Left ventricle myocardium inferior (tissue), 1 donor: ENCODE measurements at regions not wholly inside any gene's neighbourhood (a gene's known extent, or its start where the extent isn't known, plus 50 kb on each side); places are given as distances from the start of the nearest gene placed in this dataset.
A peak's percentile ranks its signal among the peaks of the same experiment; 100 is the strongest.

ENCODE experiments used
- DNase-seq: peaks from one replicate; pipeline ENCODE4 v3.0.0-alpha.2; 2020
- H3K27ac ChIP-seq: fragments of 200-600 bp; replicated peaks from 2 replicates; pipeline ENCODE4 v1.8.0; 2021
- H3K27me3 ChIP-seq: fragments of 200-600 bp; 2 replicates; pipeline ENCODE4 v1.8.0; 2021; ENCODE audit warnings: low read depth
- H3K36me3 ChIP-seq: fragments of 200-600 bp; 2 replicates; pipeline ENCODE4 v1.8.0; 2021
- H3K4me1 ChIP-seq: fragments of 200-600 bp; 2 replicates; pipeline ENCODE4 v1.8.0; 2021
- H3K4me3 ChIP-seq: fragments of 200-600 bp; 2 replicates; pipeline ENCODE4 v1.8.0; 2021; ENCODE audit warnings: mild to moderate bottlenecking, moderate library complexity
- H3K9me3 ChIP-seq: fragments of 200-600 bp; replicated peaks from 2 replicates; pipeline ENCODE4 v1.8.0; 2021
- intact Hi-C: fragments of 100-400 bp; cut with micrococcal nuclease; formaldehyde crosslinking; loops from one replicate; pipeline ENCODE4 v1.11.0; 2022
- TF ChIP-seq, protein P1 (sequence below): fragments of 200-600 bp; IDR thresholded peaks from 2 replicates; pipeline ENCODE4 v1.8.0; 2021; ENCODE audit warnings: antibody characterized with exemption, mild to moderate bottlenecking, borderline replicate concordance
- donor health status: DM: no; HTN: yes; CAD: no; lungs with severe emphysema.

DNA sequence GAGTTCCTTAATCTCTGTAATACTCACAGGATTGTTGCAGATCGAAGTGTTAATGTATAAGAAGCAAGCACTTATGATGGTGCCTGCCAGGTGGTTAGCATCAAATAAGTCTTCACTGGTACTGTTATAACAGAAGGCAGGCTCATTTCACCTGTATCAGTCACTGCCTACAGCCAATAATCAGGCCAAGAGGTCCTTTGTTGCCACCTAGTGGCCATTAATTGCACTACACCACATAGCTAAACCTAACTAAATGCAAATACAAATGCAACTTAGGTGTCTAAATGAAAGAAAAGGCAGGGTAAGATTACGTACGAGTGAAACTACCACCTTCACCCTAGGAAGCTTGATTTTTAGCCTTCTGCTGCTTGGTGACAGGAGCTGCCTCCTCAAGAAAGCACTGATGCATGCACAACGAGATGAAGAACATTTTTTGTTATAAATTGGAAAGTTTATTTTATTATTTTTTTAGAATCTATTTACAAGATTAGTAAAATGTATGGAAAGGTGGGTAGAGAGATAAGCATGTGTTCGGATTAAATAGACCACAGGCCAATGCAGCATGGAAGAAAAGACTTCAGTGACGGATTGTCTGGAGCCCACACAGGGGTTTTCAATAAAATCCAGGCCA, 334.8 kb upstream of the CAMK1G start:
- no peaks in the 10 kb centered on the region for H3K4me1 ChIP-seq
- H3K36me3 ChIP-seq = no peaks in the 10 kb centered on the region
- H3K4me3 ChIP-seq = no peak overlapping the region
- peaks cover 22% of the 10 kb centered on the region for H3K27me3 ChIP-seq
- no peaks in the 10 kb centered on the region for H3K9me3 ChIP-seq
- intact Hi-C loops = no loop called here
- TF ChIP-seq, protein P1, sequence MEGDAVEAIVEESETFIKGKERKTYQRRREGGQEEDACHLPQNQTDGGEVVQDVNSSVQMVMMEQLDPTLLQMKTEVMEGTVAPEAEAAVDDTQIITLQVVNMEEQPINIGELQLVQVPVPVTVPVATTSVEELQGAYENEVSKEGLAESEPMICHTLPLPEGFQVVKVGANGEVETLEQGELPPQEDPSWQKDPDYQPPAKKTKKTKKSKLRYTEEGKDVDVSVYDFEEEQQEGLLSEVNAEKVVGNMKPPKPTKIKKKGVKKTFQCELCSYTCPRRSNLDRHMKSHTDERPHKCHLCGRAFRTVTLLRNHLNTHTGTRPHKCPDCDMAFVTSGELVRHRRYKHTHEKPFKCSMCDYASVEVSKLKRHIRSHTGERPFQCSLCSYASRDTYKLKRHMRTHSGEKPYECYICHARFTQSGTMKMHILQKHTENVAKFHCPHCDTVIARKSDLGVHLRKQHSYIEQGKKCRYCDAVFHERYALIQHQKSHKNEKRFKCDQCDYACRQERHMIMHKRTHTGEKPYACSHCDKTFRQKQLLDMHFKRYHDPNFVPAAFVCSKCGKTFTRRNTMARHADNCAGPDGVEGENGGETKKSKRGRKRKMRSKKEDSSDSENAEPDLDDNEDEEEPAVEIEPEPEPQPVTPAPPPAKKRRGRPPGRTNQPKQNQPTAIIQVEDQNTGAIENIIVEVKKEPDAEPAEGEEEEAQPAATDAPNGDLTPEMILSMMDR = peak; percentile 94
- no peak for DNase-seq
- no peak overlapping the region for H3K27ac ChIP-seq

DNA sequence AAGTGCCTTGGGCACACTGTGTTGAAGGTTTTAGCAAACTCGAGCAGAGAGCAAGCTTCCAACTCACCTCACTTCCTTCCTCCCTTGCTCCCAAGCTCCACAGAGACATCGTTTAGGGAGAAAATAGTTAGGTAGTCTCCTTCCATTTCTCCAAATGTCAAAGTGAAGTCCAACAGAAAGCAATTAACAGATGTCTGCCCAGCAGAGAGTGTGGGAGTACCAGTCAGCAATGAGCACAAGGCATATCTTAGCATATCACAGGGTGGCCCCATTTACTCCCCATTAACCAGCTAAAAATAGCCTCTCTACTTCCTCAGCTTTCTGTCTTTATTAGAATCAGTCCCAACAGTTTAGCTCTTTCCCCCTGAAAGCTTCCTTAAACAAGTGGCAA, 334.2 kb upstream of the CAMK1G start:
- no peak overlapping the region for H3K4me3 ChIP-seq
- intact Hi-C loops = no loop called here

DNA sequence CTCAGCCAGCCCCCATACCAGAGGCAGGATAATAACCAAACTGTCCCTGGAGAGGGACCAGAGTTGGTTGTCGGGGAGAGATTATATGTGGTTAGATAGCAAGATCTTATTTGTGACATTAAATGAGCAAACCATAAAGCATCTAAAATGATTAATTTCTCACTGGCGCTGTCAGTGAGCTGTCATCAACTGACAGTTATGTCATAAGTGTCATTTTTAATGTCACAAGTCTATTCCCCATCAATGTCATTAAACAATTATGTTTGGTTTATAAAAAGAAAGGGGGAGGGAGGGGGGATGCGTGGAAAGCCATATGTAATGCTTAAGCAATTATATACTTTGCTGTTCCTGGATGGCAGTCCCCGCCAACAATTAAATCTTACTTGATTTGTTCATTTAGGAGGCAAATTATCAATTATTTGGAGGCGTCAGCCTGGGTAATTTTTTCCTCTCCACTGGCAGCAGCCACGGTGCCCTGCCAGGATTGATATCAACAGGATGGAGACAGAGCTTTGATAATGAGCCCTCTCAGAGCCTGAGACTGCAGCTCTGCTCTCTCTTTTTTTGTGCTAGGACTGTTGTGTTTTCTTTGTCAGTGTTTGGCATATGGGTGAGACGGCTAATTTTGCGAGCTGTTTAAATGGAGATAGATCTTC, 333.6 kb upstream of the CAMK1G start:
- H3K9me3 ChIP-seq = no peaks in the 10 kb centered on the region
- no peak overlapping the region for H3K4me3 ChIP-seq
- H3K27me3 ChIP-seq = peaks cover 16% of the 10 kb centered on the region
- H3K27ac ChIP-seq = no peak overlapping the region
- no peaks in the 10 kb centered on the region for H3K4me1 ChIP-seq
- DNase-seq = no peak
- no peaks in the 10 kb centered on the region for H3K36me3 ChIP-seq
- TF ChIP-seq, protein P1 = no peak
- intact Hi-C loops = no loop called here

More for the DNA sequence above, 334.2 kb upstream of the CAMK1G start:
- no peak for DNase-seq
- no peaks in the 10 kb centered on the region for H3K4me1 ChIP-seq
- H3K9me3 ChIP-seq = no peaks in the 10 kb centered on the region
- TF ChIP-seq, protein P1 = no peak
- no peaks in the 10 kb centered on the region for H3K36me3 ChIP-seq
- H3K27me3 ChIP-seq = peaks cover 18% of the 10 kb centered on the region
- no peak overlapping the region for H3K27ac ChIP-seq

DNA sequence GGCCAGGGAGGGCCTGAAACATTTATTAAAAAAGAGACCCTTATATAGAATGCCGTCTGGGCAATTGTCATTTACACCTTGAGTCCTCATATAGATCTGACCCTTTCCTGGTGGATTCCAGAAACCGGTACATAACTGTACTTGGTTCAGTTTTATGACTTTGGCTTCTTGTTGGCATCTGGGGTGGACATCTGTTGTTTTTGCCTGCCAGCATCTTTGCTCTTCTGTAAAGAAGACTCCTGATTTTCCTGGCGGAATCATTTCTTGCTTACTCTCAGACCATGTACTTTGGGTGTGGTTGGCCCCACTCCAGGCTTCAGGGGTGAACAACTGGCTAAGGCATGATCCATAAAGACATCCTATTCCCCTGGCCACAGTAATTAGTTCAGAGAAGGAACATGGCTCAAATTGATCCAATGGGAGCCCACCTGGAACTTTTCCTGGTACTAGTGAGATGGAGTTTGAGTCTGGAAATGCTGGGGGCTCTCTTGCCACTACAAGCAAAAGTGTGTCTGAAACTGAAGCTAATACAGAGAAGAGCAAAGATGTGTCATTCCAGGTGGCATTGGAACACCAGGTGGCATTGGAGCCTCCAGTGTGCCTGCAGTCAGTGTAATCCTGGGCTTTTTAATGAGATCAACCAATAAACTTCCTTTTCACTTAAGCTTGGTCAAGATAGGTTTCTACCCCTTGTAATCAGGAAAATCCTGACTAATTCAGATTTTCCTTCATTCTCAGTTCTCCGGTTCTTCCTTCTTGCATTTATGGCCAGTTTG, 332.5 kb upstream of the CAMK1G start:
- Histone ChIP-seq H3K36me3 (no peaks in the 10 kb centered on the region), H3K4me3 (no peak overlapping the region), H3K4me1 (no peaks in the 10 kb centered on the region), H3K27ac (no peak overlapping the region), H3K9me3 (no peaks in the 10 kb centered on the region), H3K27me3 (peaks cover 25% of the 10 kb centered on the region)
- TF ChIP-seq, protein P1 = no peak
- intact Hi-C loops = no loop called here
- no peak for DNase-seq

DNA sequence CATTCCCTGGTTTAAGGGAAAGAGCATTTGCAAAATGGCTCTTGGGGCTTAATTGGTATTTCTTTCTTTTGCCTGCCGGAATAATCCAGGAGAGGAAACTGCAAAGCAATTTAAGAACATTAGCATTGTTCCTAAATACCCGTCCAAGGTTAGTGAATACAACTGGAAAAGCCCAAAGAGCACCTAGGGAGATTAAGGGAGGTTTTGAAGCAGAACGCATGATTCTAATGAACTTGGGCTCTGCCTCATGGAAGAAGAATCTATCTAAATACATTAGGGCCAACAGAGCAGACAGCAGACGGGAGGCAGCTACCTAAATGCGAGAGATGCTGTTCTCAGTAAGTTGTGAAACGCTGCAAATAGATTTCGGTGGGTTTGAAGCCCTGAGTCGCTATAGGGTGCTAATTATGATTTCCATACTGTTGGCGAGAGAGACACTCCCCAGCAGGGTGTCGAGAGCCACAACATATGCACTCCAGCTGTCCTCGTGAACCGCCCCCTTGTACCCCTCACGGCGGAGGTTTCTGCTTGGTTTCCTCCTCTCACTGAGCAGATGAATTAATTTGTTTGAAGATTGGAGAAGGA, 326.7 kb upstream of the CAMK1G start:
- Histone ChIP-seq H3K9me3 (peaks cover 20% of the 10 kb centered on the region), H3K27me3 (peaks cover 30% of the 10 kb centered on the region), H3K4me1 (no peaks in the 10 kb centered on the region), H3K27ac (no peak overlapping the region), H3K4me3 (no peak overlapping the region), H3K36me3 (no peaks in the 10 kb centered on the region)
- TF ChIP-seq, protein P1 = no peak
- intact Hi-C loops = no loop called here
- no peak for DNase-seq
